ENCODE measurements at regions not wholly inside any gene's neighbourhood (a gene's known extent, or its start where the extent isn't known, plus 50 kb on each side); places are given as distances from the start of the nearest gene placed in this dataset.

GRCh38 chr6:14748679-14749078 lies 497.2 kb upstream of the JARID2 start:
- DNase-seq = no peak

- no peak for DNase-seq
Measured at GRCh38 chr6:14750059-14750661, 495.7 kb upstream of the JARID2 start.

GRCh38 chr6:14751645-14752175 lies 494.2 kb upstream of the JARID2 start:
- DNase-seq = no peak

- DNase-seq = no peak
Measured at GRCh38 chr6:14754751-14755513, 490.9 kb upstream of the JARID2 start.

- DNase-seq = no peak
Measured at GRCh38 chr6:14756340-14756739, 489.5 kb upstream of the JARID2 start.

GRCh38 chr6:14757014-14757413 lies 488.9 kb upstream of the JARID2 start:
- no peak for DNase-seq

GRCh38 chr6:14757418-14757817 lies 488.5 kb upstream of the JARID2 start:
- no peak for DNase-seq

GRCh38 chr6:14758421-14759081 lies 487.3 kb upstream of the JARID2 start:
- DNase-seq = no peak

- DNase-seq = no peak
Measured at GRCh38 chr6:14759976-14760672, 485.7 kb upstream of the JARID2 start.

GRCh38 chr6:14762077-14762476 lies 483.8 kb upstream of the JARID2 start:
- no peak for DNase-seq

GRCh38 chr6:14763139-14763538 lies 482.7 kb upstream of the JARID2 start:
- DNase-seq = no peak

- DNase-seq = no peak
Measured at GRCh38 chr6:14763616-14764015, 482.3 kb upstream of the JARID2 start.

GRCh38 chr6:14765106-14765505 lies 480.8 kb upstream of the JARID2 start:
- no peak for DNase-seq

GRCh38 chr6:14765721-14766390 lies 480.0 kb upstream of the JARID2 start:
- DNase-seq = no peak

- DNase-seq = no peak
Measured at GRCh38 chr6:14766391-14766994, 479.4 kb upstream of the JARID2 start.

- DNase-seq = no peak
Measured at GRCh38 chr6:14767226-14767625, 478.6 kb upstream of the JARID2 start.

GRCh38 chr6:14770040-14770439 lies 475.8 kb upstream of the JARID2 start:
- DNase-seq = no peak

- no peak for DNase-seq
Measured at GRCh38 chr6:14770572-14770971, 475.3 kb upstream of the JARID2 start.

GRCh38 chr6:14771016-14771415 lies 474.9 kb upstream of the JARID2 start:
- no peak for DNase-seq

- no peak for DNase-seq
Measured at GRCh38 chr6:14772188-14772587, 473.7 kb upstream of the JARID2 start.

GRCh38 chr6:14775528-14775927 lies 470.3 kb upstream of the JARID2 start:
- no peak for DNase-seq

GRCh38 chr6:14776307-14776706 lies 469.6 kb upstream of the JARID2 start:
- DNase-seq = no peak
